NCI-H146 treated with DMSO at 0.1 percent for 48 hours (cell line): ENCODE measurements at regions not wholly inside any gene's neighbourhood (a gene's known extent, or its start where the extent isn't known, plus 50 kb on each side); places are given as distances from the start of the nearest gene placed in this dataset.

ENCODE experiments used
- DNase-seq: peaks from one replicate; lab custom pipeline; 2025; ENCODE audit not compliant: unreplicated experiment; lab: John Stamatoyannopoulos, UW

DNA sequence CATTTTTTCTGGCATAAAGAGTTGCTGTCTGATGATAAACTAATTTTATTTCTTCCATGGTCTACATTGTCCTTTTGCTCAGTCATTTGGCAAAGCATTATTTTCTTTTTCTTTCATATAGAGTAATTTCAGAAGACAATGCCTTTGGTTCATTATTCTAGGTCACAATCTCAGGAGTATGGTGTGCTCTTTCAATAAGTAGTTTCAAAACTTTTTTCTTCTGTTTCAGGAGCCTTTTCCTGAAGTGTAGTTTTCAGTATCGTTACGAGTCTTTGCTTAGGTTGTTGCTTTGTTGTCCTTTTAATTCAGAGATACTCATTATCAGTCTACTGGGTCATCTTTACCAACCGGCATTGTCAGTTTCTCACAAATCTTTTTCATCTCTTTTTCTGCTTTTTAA, 100.4 kb upstream of the GPC1 start:
- DNase-seq, result no peak

DNA sequence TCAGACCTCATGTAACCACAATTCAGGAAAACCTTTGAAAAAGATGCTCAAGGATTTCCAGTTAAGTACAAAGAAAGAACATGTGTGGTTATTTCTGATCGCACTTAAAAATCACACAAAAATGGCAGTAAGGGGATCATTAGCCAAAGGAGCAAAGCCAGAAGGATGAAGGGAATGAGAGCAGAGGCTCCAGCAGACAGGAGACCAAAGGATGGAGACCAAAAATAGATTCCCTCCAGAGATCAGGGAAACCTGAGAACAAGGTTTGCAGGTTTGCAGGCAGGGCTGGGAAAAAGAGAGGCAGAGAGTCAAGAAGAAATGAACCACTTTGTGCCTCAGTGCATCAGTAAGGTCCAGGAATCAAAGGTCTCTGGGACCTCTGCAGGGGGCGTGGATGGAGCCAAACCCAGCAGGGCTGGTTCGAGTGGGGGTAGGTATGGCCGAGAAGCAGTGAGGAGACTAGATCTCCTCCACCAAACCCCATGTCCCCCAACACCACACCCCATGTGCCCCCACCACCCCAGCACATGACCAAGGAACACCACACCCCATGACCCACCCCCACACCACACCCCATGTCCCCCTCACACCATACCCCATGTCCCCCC, 98.5 kb upstream of the GPC1 start:
- DNase-seq, result no peak

DNA sequence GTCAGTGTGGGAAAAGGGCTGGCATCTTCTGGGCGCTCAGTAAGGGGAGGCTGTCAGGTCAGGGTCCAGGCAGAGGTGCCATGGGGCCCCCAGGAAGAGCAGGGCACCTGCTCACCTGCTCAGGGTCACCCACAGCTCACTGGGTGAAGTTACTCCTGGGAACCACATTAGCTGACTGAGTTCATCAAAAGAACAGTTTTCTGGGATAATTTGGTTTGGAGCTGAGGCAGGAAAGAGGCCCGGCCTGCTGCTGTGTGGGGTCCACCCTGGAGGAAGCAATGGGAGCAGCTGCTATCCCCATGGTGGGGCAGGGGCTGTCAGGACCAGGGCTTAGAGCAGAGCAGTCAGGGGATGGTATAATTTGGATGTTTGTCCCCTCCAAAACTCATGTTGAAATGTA, 97.2 kb upstream of the GPC1 start:
- DNase-seq, result no peak

DNA sequence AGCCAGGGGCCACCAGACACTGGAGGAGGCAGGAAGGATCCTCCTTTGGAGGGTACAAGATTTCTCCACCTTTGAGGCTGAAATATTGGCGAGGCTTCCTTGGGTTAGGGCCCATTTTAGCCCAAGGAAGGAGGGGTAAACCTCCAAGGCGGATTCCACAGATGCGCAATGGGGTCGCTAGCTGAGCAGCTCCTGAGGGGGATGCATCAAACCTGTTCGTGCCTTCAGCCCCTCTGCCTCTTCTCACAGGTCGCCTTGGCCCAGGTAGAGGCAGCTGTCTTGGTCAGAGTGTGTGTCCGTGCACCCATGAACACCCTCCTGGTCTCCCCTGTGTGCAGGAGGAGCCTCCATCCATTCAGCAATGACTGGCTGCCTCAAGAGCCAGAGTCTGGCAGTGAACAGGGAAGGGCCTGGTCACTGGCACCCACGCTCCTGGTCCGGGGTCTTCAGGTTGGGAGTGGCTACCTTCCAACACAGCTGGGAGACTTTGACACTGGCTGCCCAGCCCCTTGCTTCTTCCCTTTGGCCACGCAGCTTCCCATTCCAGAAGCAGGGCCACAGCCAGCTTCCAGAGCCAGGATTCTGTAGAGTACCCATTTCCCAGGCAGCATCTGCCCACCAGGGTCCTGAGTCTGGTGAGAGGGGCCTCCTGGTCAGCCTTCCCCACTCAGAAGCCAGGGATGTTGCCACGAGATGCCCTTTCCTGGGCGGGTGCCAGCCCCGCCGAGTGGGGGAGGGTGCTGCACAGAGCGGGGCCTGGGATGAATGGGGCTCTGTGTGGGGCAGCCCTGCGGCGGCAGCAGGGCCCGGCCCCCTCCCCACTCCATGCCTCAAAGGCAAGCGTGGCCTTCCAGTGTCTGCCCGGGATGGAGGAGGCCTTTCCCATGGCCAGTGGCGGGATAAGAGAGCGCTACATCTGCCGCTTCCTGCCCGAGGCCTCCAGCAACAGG, 95.8 kb upstream of the GPC1 start:
- no peak for DNase-seq

GRCh38 chr2:240340361-240340761, 95.1 kb upstream of the GPC1 start:
- no peak for DNase-seq

DNA sequence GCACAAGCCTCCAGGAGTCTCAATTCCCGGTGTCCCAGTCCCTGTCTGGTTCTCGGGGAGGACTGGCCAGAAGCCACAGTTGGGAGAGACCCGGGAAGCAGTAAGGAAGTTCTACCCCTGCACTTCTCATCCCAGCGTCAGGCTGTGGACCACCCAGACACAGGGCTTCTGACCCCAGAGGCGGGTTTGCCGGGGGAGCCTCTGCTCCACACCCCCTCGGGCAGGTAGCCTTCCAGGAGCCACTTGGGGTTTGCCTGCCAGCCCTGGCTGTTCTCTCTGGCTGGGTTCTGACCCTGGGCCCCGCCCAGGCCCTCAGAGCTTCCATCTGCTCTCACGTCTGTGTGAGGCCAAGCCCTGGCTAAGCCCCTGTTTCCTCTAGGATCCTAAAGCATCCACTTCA, 94.4 kb upstream of the GPC1 start:
- no peak for DNase-seq

DNA sequence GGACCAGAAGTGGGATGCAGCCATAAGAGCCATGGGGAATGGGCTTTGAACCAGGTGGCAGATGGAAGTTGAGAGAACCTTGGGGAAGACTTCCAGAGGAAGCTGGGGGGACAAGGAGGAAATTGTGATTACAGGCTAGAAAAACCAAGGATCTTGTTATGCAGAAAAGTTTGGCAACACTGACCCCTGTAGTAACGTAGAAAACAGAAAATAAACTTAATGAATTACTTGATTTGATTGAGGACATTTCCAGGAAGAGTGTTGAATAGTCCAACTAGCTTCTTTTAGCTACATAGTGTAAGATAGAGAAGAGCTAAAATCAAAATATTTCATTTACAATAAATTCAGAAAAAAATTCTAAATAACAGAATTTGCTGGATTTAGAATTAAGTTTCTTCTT, 91.9 kb upstream of the GPC1 start:
- no peak for DNase-seq

DNA sequence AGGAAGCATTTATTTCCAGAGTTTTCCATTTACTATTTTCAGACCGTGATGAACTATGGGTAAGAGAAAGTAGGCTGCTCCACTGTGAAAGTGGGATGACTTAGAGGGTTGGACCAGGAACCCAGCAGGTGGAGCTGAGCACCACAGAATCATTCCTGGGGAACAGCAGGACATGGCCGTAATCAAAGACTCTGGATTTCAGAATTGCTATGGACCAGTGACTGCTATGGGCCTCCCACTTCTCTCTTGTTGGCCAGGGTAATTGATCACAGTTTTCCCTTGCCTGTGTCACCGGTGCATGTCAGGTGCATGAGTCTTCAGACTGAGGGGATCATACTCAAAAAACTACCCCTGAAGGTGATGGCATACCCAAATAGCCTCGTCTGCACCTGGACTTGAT, 90.6 kb upstream of the GPC1 start:
- DNase-seq, result no peak

- no peak for DNase-seq
These were observed 89.3 kb upstream of the GPC1 start for GRCh38 chr2:240346015-240346752.

- no peak for DNase-seq
These were observed 88.6 kb upstream of the GPC1 start for GRCh38 chr2:240346753-240347372.

DNA sequence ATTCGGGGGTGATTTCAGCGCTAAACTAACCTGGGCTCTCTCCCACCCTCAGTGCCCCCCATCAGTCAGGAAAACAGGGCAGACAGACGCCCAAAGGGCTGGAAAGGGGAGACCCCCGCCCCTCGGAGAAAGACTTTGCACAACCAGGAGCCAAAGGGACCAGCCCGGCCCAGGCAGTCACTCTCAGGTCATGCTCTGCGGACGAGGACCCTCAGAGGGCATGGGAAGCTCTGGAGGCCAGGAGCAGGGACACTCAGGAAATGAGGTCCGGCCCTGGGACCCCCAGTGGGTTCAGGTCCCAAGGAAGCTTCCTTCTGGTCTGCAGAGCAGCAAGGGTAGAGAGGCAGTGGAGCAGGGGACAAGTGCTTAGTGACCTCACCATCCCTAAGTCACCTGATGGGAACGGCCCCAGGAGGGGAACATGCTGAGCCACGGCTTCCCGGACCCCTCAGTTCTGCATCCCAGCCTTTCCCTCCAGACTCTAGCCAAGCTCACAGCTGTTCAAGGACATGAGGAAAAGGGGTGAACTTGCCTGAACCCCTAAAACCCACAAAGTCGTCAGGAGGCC, 88.0 kb upstream of the GPC1 start:
- DNase-seq, result no peak

GRCh38 chr2:240347949-240348500, 87.4 kb upstream of the GPC1 start:
- no peak for DNase-seq

DNA sequence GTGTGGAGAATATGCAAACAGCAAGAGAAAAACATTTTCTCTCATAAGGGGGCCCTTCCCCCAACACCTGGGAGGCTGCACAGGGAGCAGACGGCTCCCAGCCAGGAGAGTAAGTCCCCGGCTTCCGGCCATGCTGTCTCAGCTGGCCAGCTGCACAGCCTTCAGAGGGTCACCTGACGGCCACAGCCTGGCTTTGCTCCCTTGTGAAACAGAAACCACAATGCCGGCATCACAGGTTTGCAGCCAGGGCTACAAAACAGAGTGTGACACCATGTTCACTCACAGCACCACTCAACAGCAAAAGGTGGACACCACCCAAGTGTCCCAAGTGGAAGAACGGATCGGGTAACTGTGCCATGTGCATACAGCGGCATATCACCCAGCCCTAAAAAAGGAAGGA, 86.9 kb upstream of the GPC1 start:
- no peak for DNase-seq

DNA sequence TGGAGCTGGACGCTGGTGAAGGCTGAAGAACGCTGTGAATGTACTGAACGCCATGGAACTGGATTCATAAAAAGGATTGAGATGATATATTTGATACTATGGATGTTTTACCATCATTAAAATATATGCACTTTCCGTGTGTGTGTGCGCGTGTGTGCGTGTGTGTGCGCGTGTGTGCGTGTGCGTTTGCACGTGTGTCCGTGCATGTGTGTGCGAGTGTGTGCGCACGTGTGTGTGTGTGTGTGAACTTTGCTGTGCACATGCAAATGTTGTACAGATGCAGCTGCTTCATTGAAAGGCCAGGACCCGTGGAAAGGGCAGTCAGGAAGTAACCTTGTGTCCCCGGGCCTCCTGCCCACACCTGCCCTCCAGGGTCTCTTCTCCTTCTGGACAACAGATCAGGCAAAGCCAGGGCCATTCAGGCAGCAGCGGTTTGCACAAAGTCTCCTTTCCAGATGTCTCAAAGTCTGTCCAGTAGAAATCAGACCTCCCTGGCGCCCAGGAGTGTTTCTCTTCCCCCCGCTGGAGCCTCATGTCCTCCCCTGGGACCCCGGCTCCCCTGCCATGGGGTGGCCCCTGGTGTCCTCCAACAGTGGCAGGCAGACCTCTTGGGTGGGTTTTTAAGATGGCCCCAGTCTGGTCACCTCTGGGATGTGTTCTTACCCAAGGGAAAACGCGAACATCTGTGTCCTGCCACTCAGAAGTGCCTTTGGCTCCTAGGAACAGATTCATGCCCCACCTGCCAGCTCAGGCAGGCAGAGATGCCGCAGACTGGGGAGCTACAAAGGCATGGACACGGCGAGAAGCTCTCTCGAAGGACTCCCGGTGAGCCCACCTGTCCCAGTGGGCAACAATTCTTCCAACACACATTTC, 86.1 kb upstream of the GPC1 start:
- DNase-seq, result no peak

DNA sequence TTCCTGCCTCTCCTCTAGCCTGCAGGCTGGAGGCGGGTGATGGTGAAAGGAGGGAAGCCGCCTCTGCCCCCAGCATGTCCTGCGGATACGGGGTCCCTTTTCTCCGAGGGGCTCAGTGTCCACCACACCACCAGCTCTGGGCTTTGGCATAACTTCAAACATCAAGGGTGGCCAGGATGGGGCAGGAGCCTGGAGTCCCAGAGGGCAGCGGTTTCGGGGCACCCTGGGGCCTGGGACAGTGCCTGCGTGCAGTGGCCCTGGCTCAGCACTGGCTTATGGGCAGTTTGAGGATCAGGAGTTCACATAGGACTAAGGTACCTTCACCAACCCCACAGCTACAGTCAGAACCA, 85.5 kb upstream of the GPC1 start:
- no peak for DNase-seq

GRCh38 chr2:240350696-240351087, 84.8 kb upstream of the GPC1 start:
- no peak for DNase-seq

- no peak for DNase-seq
These were observed 84.2 kb upstream of the GPC1 start for GRCh38 chr2:240351088-240351741.

DNA sequence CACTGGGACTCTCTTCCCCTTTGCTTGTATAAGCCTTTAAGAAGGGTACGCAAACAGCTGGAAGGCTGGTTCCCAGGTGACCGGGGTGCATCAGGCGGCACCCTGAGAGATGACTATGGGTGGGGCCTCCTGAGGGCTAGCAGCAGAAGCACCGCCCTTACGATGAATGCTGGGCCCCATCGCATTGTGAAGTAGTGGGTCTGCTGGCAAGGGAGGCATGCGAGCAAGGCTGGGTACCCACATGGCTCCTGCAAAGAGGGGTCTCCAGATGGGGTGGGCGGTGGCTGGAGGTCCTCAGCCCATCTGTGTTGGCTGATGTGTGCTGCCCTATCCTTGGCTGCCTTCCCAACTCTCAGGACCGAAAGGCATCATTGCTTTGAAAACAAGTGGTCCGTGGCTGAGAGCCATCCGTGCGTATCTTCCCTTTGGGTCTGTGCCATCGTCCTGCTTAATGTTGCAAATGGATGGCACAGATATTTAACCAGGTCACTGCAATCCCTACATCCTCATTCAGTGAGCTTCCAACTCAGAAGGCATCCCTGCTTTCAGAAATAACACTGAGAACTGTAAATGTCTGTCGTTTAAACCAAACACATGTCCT, 83.5 kb upstream of the GPC1 start:
- DNase-seq, result no peak
